GM18861 (cell line): ENCODE measurements at regions not wholly inside any gene's neighbourhood (a gene's known extent, or its start where the extent isn't known, plus 50 kb on each side); places are given as distances from the start of the nearest gene placed in this dataset.

Experiments
- ATAC-seq: cut with Tn5 transposase; IDR thresholded peaks from one replicate; pipeline ENCODE4 v1.9.1; 2021; ENCODE audit not compliant: unreplicated experiment

- ATAC-seq: no peak
Measured at GRCh38 chr10:111200505-111201186, 123.8 kb downstream of the ADRA2A start.

- ATAC-seq: no peak
Measured at GRCh38 chr10:111203615-111204014, 126.8 kb downstream of the ADRA2A start.

GRCh38 chr10:111204838-111205237 is 128.0 kb downstream of the ADRA2A start:
- no peak for ATAC-seq

GRCh38 chr10:111206521-111206920 is 129.7 kb downstream of the ADRA2A start:
- no peak for ATAC-seq

- no peak for ATAC-seq
Measured at GRCh38 chr10:111207500-111207899, 130.7 kb downstream of the ADRA2A start.

GRCh38 chr10:111208951-111209350 is 132.1 kb downstream of the ADRA2A start:
- ATAC-seq: no peak

GRCh38 chr10:111209692-111210091 is 132.9 kb downstream of the ADRA2A start:
- no peak for ATAC-seq

- no peak for ATAC-seq
Measured at GRCh38 chr10:111211241-111211640, 134.4 kb downstream of the ADRA2A start.

GRCh38 chr10:111211706-111212105 is 134.9 kb downstream of the ADRA2A start:
- no peak for ATAC-seq

- ATAC-seq: no peak
Measured at GRCh38 chr10:111221682-111222480, 145.1 kb downstream of the ADRA2A start.

GRCh38 chr10:111222961-111223360 is 146.1 kb downstream of the ADRA2A start:
- ATAC-seq: no peak

GRCh38 chr10:111231779-111232178 is 154.9 kb downstream of the ADRA2A start:
- no peak for ATAC-seq

GRCh38 chr10:111233439-111233838 is 156.6 kb downstream of the ADRA2A start:
- no peak for ATAC-seq

GRCh38 chr10:111234234-111234913 is 157.5 kb downstream of the ADRA2A start:
- ATAC-seq: no peak

GRCh38 chr10:111234914-111235302 is 158.1 kb downstream of the ADRA2A start:
- ATAC-seq: no peak

- ATAC-seq: no peak
Measured at GRCh38 chr10:111240348-111240747, 163.5 kb downstream of the ADRA2A start.

GRCh38 chr10:111243126-111243525 is 166.3 kb downstream of the ADRA2A start:
- ATAC-seq: no peak

GRCh38 chr10:111246136-111246535 is 169.3 kb downstream of the ADRA2A start:
- no peak for ATAC-seq

- ATAC-seq: no peak
Measured at GRCh38 chr10:111246814-111247452, 170.1 kb downstream of the ADRA2A start.

- no peak for ATAC-seq
Measured at GRCh38 chr10:111247781-111248389, 171.1 kb downstream of the ADRA2A start.

- ATAC-seq: no peak
Measured at GRCh38 chr10:111249925-111250324, 173.1 kb downstream of the ADRA2A start.
